CD14-positive monocyte (primary cell): ENCODE measurements at regions not wholly inside any gene's neighbourhood (a gene's known extent, or its start where the extent isn't known, plus 50 kb on each side); places are given as distances from the start of the nearest gene placed in this dataset.

Source experiments
- DNase-seq, 3 donors: peaks; one replicate each; pipeline ENCODE4 v3.0.0-alpha.2; 2011 to 2022
- H2AFZ ChIP-seq: 2 replicates; pipeline ENCODE4 v1.6.0; 2012; ENCODE audit warnings: mild to moderate bottlenecking, low read depth, low read length, inconsistent platforms; ENCODE audit not compliant: insufficient read depth, poor library complexity, severe bottlenecking
- H3K27ac ChIP-seq, 2 donors: 1 replicate in 1 of 2; 2 replicates in 1 of 2; pipeline ENCODE4 v1.5.1; 2012 to 2013; ENCODE audit warnings: low read length in 2 of 2, control low read depth in 1 of 2, inconsistent platforms in 1 of 2, low read depth in 1 of 2, mild to moderate bottlenecking in 1 of 2
- H3K27me3 ChIP-seq, 2 donors: one replicate each; pipeline versions ENCODE4 v1.6.0 to v1.6.1; 2011 to 2013; ENCODE audit warnings: low read length in 2 of 2; ENCODE audit not compliant: control insufficient read depth in 2 of 2, insufficient read depth in 2 of 2
- H3K36me3 ChIP-seq, 2 donors: replicated peaks in 1 of 2; 1 replicate in 1 of 2; 2 replicates in 1 of 2; pipeline versions ENCODE4 v1.5.1 to v1.6.1; 2012 to 2013; ENCODE audit warnings: low read length in 2 of 2, control low read depth in 1 of 2, inconsistent platforms in 1 of 2, mild to moderate bottlenecking in 1 of 2; ENCODE audit not compliant: insufficient read depth in 2 of 2, control insufficient read depth in 1 of 2
- H3K4me1 ChIP-seq, 2 donors: 1 replicate in 1 of 2; 2 replicates in 1 of 2; pipeline versions ENCODE4 v1.5.1 to v1.6.1; 2012 to 2013; ENCODE audit warnings: low read length in 2 of 2, control low read depth in 1 of 2, inconsistent platforms in 1 of 2, mild to moderate bottlenecking in 1 of 2, moderate library complexity in 1 of 2; ENCODE audit not compliant: insufficient read depth in 2 of 2, control insufficient read depth in 1 of 2
- H3K4me2 ChIP-seq: replicated peaks from 2 replicates; pipeline ENCODE3; 2012; ENCODE audit warnings: low read length, moderate library complexity, mild to moderate bottlenecking; ENCODE audit not compliant: poor library complexity, severe bottlenecking; ENCODE audit errors: extremely low read depth
- H3K4me3 ChIP-seq, 3 experiments: fragments of 200-600 bp in 1 of 3; sonication (generic) in 1 of 3; replicated peaks in 1 of 3; 1 replicate in 2 of 3; 2 replicates in 1 of 3; pipeline ENCODE4 v1.5.1; 2011 to 2013; ENCODE audit warnings: low read length in 3 of 3, mild to moderate bottlenecking in 3 of 3, control low read depth in 2 of 3, low read depth in 2 of 3, inconsistent platforms in 1 of 3, moderate library complexity in 1 of 3
- H3K79me2 ChIP-seq: 2 replicates; pipeline ENCODE4 v1.6.0; 2012; ENCODE audit warnings: mild to moderate bottlenecking, control low read depth, inconsistent platforms, low read length, moderate library complexity; ENCODE audit not compliant: insufficient read depth
- H3K9ac ChIP-seq: 2 replicates; pipeline ENCODE4 v1.6.0; 2017; ENCODE audit warnings: low read length, mild to moderate bottlenecking; ENCODE audit not compliant: insufficient read depth, poor library complexity, severe bottlenecking
- H3K9me3 ChIP-seq, 2 donors: replicated peaks in 1 of 2; 1 replicate in 1 of 2; 2 replicates in 1 of 2; pipeline versions ENCODE4 v1.5.1 to v1.6.1; 2012 to 2013; ENCODE audit warnings: low read length in 2 of 2, control low read depth in 1 of 2; ENCODE audit not compliant: control insufficient read depth in 1 of 2, insufficient read depth in 1 of 2
- H4K20me1 ChIP-seq: 2 replicates; pipeline ENCODE4 v1.6.0; 2012; ENCODE audit warnings: mild to moderate bottlenecking, low read length, control low read depth, moderate library complexity; ENCODE audit not compliant: insufficient read depth
- H3K27ac Mint-ChIP-seq, 7 donors: one replicate each; pipeline ENCODE4 v1.8.0; 2020; ENCODE audit warnings: mild to moderate bottlenecking in 7 of 7, mixed read lengths in 7 of 7, moderate library complexity in 6 of 7, inconsistent platforms in 2 of 7
- H3K27me3 Mint-ChIP-seq, 3 donors: one replicate each; pipeline ENCODE4 v1.8.0; 2021 to 2022; ENCODE audit warnings: low read depth in 3 of 3, mild to moderate bottlenecking in 3 of 3, mixed read lengths in 3 of 3, moderate library complexity in 3 of 3, inconsistent platforms in 1 of 3
- H3K36me3 Mint-ChIP-seq, 2 donors: one replicate each; pipeline ENCODE4 v1.8.0; 2020; ENCODE audit warnings: mixed read lengths in 2 of 2, inconsistent platforms in 1 of 2, mild to moderate bottlenecking in 1 of 2
- H3K4me1 Mint-ChIP-seq: one replicate; pipeline ENCODE4 v1.8.0; 2020; ENCODE audit warnings: mild to moderate bottlenecking, mixed read lengths
- H3K4me3 Mint-ChIP-seq, 2 donors: one replicate each; pipeline ENCODE4 v1.8.0; 2020; ENCODE audit warnings: mild to moderate bottlenecking in 2 of 2, mixed read lengths in 2 of 2, moderate library complexity in 1 of 2
- H3K9me3 Mint-ChIP-seq, 7 donors: one replicate each; pipeline ENCODE4 v1.8.0; 2020 to 2022; ENCODE audit warnings: mixed read lengths in 7 of 7, mild to moderate bottlenecking in 6 of 7, moderate library complexity in 6 of 7, inconsistent platforms in 2 of 7
- WGBS: methylation state at CpG from one replicate; pipeline ENCODE4 v1.1.5; 2013; ENCODE audit warnings: missing lambda C conversion rate; ENCODE audit not compliant: insufficient coverage; 5-methylcytosine and 5-hydroxymethylcytosine counted together
- intact Hi-C, 2 donors: fragments of 100-400 bp; cut with micrococcal nuclease; formaldehyde crosslinking; loops; one replicate each; pipeline versions ENCODE4 v1.15.0 to v1.15.1; 2023
- TF ChIP-seq, protein P1 (sequence below): fragments of 200-600 bp; IDR thresholded peaks from one replicate; pipeline ENCODE4 v1.8.0; 2022; ENCODE audit warnings: antibody characterized with exemption, mild to moderate bottlenecking

DNA sequence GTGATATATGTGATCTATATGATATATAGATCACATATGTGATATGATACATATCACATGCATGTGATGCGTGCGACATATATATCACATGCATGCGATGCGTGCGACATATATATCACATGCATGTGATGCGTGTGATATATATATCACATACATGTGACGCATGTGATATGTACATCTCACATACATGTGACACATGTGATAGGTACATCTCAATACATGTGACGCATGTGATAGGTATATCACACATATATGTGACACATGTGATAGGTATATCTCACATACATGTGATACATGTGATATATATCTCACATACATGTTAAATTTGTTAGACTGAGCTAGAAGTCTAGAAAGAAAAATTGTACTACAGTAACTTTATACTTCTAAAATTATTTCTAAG, 1095.9 kb downstream of the EFNA5 start:
- H3K27ac ChIP-seq = no peak overlapping the region
- no CpG with 5 or more reads among the region's 8 CpGs for WGBS
- Mint-ChIP-seq H3K27ac (no peak overlapping the region), H3K4me3 (no peak overlapping the region), H3K9me3 (peaks cover 0 to 7% (median 3%) of the 10 kb centered on the region in 7 donors), H3K4me1 (no peaks in the 10 kb centered on the region), H3K36me3 (no peaks in the 10 kb centered on the region), H3K27me3 (no peaks in the 10 kb centered on the region)
- H3K9me3 ChIP-seq = peaks cover 0 to 6% of the 10 kb centered on the region in 2 donors
- intact Hi-C loops = no loop called here
- H3K4me1 ChIP-seq = no peaks in the 10 kb centered on the region
- H3K27me3 ChIP-seq = no peaks in the 10 kb centered on the region
- H3K9ac ChIP-seq = no peak overlapping the region
- no peaks in the 10 kb centered on the region for H3K79me2 ChIP-seq
- TF ChIP-seq, protein P1, sequence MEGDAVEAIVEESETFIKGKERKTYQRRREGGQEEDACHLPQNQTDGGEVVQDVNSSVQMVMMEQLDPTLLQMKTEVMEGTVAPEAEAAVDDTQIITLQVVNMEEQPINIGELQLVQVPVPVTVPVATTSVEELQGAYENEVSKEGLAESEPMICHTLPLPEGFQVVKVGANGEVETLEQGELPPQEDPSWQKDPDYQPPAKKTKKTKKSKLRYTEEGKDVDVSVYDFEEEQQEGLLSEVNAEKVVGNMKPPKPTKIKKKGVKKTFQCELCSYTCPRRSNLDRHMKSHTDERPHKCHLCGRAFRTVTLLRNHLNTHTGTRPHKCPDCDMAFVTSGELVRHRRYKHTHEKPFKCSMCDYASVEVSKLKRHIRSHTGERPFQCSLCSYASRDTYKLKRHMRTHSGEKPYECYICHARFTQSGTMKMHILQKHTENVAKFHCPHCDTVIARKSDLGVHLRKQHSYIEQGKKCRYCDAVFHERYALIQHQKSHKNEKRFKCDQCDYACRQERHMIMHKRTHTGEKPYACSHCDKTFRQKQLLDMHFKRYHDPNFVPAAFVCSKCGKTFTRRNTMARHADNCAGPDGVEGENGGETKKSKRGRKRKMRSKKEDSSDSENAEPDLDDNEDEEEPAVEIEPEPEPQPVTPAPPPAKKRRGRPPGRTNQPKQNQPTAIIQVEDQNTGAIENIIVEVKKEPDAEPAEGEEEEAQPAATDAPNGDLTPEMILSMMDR = no peak
- no peak overlapping the region for H3K4me2 ChIP-seq
- H4K20me1 ChIP-seq = no peaks in the 10 kb centered on the region
- no peak overlapping the region for H2AFZ ChIP-seq
- H3K4me3 ChIP-seq = no peak overlapping the region
- no peak for DNase-seq
- no peaks in the 10 kb centered on the region for H3K36me3 ChIP-seq

DNA sequence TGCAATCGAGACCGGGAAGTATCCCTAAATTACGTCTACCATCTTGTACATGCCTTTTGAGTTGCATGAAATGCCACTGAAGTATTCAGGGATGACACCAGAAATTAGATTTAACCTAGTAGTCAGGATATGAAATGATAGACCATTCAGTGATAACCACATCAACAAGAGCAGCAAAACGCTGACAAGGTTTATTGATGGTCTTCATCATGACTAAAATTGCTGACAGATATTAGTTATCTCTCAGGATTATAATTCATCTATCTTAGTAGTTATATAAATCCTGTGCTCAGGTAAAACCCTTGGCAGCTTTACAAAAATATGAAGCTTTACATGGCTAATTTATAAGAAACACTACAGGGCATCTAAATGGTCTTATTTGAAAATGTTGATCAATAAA, 1104.7 kb downstream of the EFNA5 start:
- TF ChIP-seq, protein P1 = no peak
- H3K36me3 Mint-ChIP-seq = no peaks in the 10 kb centered on the region

More for the DNA sequence above, 1104.7 kb downstream of the EFNA5 start:
- Histone ChIP-seq H2AFZ (no peak overlapping the region), H3K36me3 (no peaks in the 10 kb centered on the region), H4K20me1 (no peaks in the 10 kb centered on the region), H3K4me2 (no peak overlapping the region), H3K79me2 (no peaks in the 10 kb centered on the region), H3K27me3 (no peaks in the 10 kb centered on the region), H3K9me3 (peaks cover 5 to 10% of the 10 kb centered on the region in 2 donors), H3K9ac (no peak overlapping the region), H3K4me1 (no peaks in the 10 kb centered on the region), H3K27ac (no peak overlapping the region), H3K4me3 (no peak overlapping the region)
- intact Hi-C loops = no loop called here
- no peaks in the 10 kb centered on the region for H3K27me3 Mint-ChIP-seq
- DNase-seq = no peak
- WGBS = no CpG with 5 or more reads among the region's 4 CpGs
- H3K4me3 Mint-ChIP-seq = no peak overlapping the region
- no peaks in the 10 kb centered on the region for H3K4me1 Mint-ChIP-seq
- peaks cover 0 to 10% (median 0%) of the 10 kb centered on the region in 7 donors for H3K9me3 Mint-ChIP-seq
- no peak overlapping the region for H3K27ac Mint-ChIP-seq
